AG04450 (cell line): ENCODE measurements at regions not wholly inside any gene's neighbourhood (a gene's known extent, or its start where the extent isn't known, plus 50 kb on each side); places are given as distances from the start of the nearest gene placed in this dataset.
A peak's percentile ranks its signal among the peaks of the same experiment; 100 is the strongest.

Source experiments
- CTCF ChIA-PET: fragments of 300-600, 350-600 bp; formaldehyde crosslinking; extraction: SDS; loops from one replicate; lab custom pipeline; 2022; ENCODE audit warnings: antibody characterized with exemption, inconsistent platforms; lab: Charles Lee
- POLR2A ChIA-PET: fragments of 350-600 bp; formaldehyde crosslinking; extraction: SDS; loops from one replicate; lab custom pipeline; 2021; ENCODE audit warnings: antibody characterized with exemption, inconsistent platforms; lab: Yijun Ruan, JAX
- DNase-seq: peaks from one replicate; pipeline ENCODE4 v3.0.0-alpha.2; 2011; ENCODE audit warnings: low read depth, low spot score
- H3K27ac ChIP-seq: one replicate; pipeline ENCODE4 v1.5.1; 2012; ENCODE audit warnings: low read depth, low read length, control low read depth
- H3K27me3 ChIP-seq: one replicate; pipeline ENCODE4 v1.6.0; 2012; ENCODE audit warnings: low read length; ENCODE audit not compliant: control insufficient read depth, insufficient read depth
- H3K4me3 ChIP-seq: 2 replicates; pipeline ENCODE4 v1.5.1; 2011; ENCODE audit warnings: mild to moderate bottlenecking, low read depth, low read length, control low read depth
- H3K9me3 ChIP-seq: 2 replicates; pipeline ENCODE4 v1.5.1; 2012; ENCODE audit warnings: low read length; ENCODE audit not compliant: control insufficient read depth, insufficient read depth
- TF ChIP-seq, protein P1 (sequence below): IDR thresholded peaks from 2 replicates; pipeline ENCODE4 v1.5.1; 2011; ENCODE audit warnings: low read depth, low read length, control low read depth, inconsistent platforms

GRCh38 chr9:134982311-134982710 lies 64.6 kb upstream of the FCN1 start:
- ChIA-PET POLR2A (no interaction called here), CTCF (interaction anchor here (0.7 kb wide), 1 partner anchor 198 kb away, joined by 5 read pairs; no protein-coding TSS in a partner anchor)
- Histone ChIP-seq H3K27ac (no peak overlapping the region), H3K4me3 (no peak overlapping the region), H3K9me3 (peaks cover 14% of the 10 kb centered on the region), H3K27me3 (no peaks in the 10 kb centered on the region)
- TF ChIP-seq, protein P1, sequence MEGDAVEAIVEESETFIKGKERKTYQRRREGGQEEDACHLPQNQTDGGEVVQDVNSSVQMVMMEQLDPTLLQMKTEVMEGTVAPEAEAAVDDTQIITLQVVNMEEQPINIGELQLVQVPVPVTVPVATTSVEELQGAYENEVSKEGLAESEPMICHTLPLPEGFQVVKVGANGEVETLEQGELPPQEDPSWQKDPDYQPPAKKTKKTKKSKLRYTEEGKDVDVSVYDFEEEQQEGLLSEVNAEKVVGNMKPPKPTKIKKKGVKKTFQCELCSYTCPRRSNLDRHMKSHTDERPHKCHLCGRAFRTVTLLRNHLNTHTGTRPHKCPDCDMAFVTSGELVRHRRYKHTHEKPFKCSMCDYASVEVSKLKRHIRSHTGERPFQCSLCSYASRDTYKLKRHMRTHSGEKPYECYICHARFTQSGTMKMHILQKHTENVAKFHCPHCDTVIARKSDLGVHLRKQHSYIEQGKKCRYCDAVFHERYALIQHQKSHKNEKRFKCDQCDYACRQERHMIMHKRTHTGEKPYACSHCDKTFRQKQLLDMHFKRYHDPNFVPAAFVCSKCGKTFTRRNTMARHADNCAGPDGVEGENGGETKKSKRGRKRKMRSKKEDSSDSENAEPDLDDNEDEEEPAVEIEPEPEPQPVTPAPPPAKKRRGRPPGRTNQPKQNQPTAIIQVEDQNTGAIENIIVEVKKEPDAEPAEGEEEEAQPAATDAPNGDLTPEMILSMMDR: no peak
- no peak for DNase-seq

GRCh38 chr9:134983074-134983473 lies 65.4 kb upstream of the FCN1 start:
- H3K27me3 ChIP-seq: no peaks in the 10 kb centered on the region
- H3K9me3 ChIP-seq: peaks cover 21% of the 10 kb centered on the region
- no peak overlapping the region for H3K27ac ChIP-seq
- H3K4me3 ChIP-seq: no peak overlapping the region
- TF ChIP-seq, protein P1: 0 out of 2 replicates have a peak, but pooled peaks have one; percentile 18
- ChIA-PET POLR2A (no interaction called here), CTCF (interaction anchor here (0.7 kb wide), 1 partner anchor 199 kb away, joined by 5 read pairs; no protein-coding TSS in a partner anchor)
- no peak for DNase-seq

DNA sequence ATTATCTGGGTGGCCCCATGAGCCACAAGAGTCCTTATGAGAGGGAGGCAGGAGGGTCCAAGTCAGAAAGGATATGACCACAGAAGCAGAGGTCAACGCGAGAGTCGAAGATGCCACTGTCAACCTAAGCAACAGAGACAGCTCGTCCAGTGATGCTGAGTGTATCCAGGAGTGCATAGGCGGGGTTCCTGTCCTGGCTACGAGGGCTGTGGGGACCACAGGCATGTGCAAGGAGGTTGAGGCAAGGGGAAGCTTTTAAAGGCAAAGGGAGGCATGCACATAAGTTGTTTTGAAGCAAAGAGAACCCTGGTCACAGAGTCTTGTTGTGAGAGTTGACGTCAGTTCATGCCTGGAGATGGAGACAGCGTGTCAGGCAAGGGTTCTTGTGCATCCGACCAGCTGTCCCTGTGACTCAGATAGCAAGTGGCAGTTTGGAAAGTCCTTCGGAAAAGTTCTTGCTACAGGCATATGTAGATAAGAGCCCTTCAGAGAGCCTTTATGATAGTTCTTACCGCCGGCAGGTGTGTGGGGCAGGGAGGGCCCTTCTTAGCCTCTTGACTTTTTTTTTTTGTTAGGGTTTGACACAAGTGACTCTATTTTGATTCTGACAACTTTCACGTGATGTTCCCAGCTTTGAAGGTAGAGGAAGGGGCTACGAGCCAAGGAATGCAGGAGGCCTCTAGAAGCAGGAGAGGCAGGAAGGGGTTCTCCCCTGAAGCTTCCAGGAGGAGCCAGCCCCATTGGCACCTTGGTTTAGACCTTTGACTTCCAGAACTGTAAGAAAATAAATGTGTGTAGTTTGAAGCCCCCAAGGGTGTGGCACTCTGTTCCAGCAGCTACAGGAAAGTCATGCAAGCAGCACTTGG lies 66.0 kb upstream of the FCN1 start:
- H3K4me3 ChIP-seq: no peak overlapping the region
- no peaks in the 10 kb centered on the region for H3K27me3 ChIP-seq
- H3K27ac ChIP-seq: no peak overlapping the region
- TF ChIP-seq, protein P1: no peak
- ChIA-PET CTCF (no interaction called here), POLR2A (no interaction called here)
- peaks cover 28% of the 10 kb centered on the region for H3K9me3 ChIP-seq
- no peak for DNase-seq

DNA sequence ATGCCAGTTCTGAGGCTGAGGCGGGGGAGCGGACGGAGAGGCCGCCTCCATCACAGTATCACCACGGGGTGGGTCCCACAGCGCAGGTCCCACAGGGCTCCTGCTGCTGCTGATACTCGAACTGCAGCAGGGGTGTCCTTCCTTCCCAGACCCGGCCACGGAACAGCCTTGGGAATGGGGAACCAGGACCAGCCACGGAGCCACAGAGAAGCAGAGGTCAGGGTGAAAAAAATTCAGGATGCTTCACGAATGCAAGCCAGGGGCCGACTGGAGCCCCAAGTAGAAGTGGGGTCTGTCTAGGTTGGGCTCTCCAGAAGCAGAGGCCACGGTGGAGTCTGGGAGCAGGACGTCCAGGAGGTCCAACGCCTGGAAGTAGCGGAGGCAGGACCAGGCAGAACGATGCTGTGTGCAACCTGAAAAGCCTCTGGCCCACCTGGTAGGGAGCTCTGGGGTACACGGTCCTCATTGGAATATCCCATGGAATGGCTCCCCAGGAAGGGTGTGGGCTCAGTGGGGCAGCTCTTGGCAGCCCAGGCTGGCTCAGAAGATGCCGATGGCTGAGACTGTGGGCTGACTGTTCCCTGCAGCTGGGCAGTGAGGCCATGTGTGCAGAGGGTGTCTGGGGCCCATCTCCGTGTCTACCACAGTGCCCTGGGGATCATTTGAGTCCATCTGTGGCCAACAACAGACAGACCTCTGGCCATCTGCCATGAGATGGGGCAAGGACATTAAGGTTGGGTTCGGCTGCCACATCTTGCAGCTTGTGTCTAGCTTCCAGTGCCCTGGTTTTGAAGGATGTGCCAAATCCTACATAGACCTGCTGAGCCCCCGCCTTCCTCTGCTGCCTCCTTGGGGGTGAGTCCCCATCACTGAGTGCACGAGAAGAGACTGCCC lies 66.9 kb upstream of the FCN1 start:
- CTCF ChIA-PET: no interaction called here
- H3K27me3 ChIP-seq: no peaks in the 10 kb centered on the region
- peaks cover 37% of the 10 kb centered on the region for H3K9me3 ChIP-seq
- no peak for DNase-seq
- no peak overlapping the region for H3K27ac ChIP-seq
- H3K4me3 ChIP-seq: no peak overlapping the region
- TF ChIP-seq, protein P1: no peak
- POLR2A ChIA-PET: no interaction called here
